HG03342 (cell line): ENCODE measurements at regions not wholly inside any gene's neighbourhood (a gene's known extent, or its start where the extent isn't known, plus 50 kb on each side); places are given as distances from the start of the nearest gene placed in this dataset.

Experiments
- ATAC-seq: cut with Tn5 transposase; IDR thresholded peaks from one replicate; pipeline ENCODE4 v1.9.1; 2021; ENCODE audit warnings: mild to moderate bottlenecking, moderate library complexity; ENCODE audit not compliant: unreplicated experiment

DNA sequence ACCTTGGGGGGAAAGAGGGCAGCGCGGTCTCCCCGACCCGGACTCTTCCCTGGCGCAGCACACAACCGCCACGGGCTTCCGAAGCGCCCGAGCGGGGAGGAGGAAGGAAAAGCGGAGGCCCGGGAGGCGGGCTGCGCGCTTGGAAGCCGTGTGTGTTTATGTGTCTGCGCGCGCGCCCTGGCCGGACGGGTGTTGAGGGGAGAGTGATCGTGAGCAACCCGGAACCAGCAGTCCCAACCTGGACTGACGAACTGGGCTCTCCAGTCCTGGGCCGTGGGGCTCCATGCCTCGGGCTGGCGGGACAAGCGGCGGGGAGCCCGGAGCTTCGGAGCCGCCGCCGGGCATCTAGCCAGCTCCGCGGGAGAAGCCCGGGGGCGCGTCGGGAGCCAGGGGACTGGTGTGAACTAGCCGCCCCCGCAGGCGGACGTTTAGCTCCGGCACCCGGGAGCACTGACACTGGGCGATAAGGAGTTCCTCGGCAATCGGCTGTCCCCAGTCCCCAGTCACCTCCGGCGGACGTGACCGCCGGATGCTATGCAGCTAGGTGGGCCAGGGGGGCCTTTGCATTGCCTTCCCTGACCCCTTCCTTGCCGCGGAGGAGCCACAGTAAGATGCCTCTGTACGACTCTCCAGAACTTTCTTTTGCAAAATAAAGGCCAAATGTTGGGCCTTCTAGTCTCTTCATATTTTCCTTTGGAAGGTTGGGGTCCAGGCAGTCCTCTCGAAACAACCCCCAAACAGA lies 74.8 kb upstream of the BCOR start:
- no peak for ATAC-seq

GRCh38 chrX:40171513-40172400 lies 74.0 kb upstream of the BCOR start:
- ATAC-seq, result no peak

GRCh38 chrX:40170830-40171512 lies 73.2 kb upstream of the BCOR start:
- no peak for ATAC-seq

GRCh38 chrX:40169193-40170101 lies 71.7 kb upstream of the BCOR start:
- ATAC-seq, result peak; percentile 53

DNA sequence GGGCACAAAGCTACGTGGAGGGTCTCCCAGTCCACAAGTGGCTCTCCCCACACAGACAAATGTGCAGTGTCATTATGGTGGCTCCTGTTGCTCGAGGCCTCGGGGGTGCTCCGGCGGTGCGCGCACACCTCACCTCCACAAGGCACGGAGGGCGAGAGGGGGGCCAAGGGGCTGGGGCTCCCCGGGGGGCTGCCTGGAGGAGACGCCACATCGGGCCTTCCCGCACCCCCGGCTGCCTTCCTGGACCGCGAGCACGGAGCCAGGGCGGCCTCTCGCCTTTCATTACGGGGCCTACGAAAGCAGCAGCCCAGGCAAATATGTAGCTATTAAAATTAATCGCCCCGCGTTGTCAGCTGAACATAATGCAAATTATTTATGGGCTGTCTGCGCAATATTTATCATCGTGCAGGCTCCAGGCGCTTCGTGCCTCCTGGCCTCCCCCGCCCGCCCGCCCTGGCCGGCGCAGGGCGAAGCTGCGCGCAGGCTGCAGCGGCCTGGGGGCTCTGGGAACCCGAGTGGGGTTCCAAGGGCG lies 70.8 kb upstream of the BCOR start:
- ATAC-seq, result no peak

DNA sequence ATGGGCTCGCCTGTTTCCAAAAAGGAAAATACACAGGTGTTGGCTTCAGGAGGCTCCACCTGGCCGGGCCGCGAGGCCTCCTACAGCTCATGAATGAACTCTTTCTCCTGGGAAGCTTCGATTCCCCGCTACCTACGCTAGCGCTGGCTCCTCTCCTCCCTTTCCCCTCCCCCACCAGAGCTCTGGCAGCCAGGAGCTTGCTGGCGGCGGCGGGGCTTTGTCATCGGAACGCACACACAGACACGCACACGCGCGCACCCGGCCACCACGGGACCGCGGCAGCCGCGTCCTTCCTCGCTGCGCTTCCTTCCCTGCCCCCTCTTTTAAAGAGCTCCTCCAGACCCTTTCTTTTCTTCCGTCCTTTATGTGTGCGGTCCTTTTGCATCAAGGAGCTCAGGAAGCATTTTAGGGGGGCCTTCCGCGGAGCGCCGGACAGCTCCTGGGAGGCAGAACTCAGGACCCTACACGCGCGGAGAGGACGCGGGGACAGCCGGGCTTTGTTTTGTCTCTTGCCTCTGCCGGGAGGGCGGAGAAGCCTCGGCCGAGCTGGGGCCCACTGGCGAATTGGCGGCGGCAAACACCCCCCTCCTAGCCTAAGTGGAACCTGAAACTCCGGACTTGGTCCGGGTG lies 70.2 kb upstream of the BCOR start:
- ATAC-seq, result no peak

DNA sequence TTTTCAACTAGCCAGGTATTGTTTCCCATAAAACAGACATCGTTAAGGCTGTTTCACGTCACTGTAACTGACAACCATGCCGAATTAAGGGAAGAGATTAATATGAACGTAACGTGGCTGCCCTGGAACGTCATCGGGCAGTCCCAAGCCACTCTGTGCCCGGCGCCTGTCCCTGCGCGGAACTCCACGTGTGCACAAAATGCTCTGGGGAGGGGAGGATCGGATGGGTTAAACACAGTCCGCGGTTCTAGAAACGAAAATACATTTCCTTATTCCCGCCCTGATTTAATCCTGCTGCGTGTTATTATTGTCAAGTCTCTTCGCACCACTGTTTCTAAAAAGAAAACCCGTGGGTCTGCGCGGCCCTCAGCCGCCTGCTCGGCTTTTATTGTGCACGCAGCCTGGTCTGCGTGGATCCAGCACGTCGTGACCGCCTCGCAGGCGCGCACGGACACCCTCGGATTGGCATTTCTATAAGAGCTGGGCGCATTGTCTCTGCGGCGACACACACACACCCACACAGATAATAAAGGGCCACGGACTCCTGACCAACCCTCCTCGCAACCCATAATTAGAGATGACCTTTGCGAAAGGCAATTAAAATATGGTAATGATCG lies 69.6 kb upstream of the BCOR start:
- ATAC-seq, result no peak

DNA sequence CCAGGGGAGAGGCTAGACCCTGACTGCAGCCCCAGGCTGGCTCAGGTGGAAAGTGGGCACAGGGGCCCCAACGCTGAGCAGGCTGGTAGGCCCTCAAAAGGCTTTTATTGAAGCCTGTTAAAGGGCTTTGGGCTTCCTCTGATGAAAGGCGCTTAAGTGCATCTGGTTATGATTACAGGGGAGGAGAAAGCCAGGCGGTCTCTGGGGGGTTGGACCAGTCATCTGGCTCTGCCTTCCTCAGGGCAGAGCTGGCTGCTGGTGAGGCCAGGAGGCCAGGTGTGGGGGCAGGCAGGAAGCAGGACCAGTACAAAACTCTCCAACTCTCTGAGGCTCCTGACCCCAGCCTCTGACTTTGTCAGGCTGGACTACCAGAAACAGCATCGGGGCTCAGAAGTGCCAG lies 68.8 kb upstream of the BCOR start:
- no peak for ATAC-seq

GRCh38 chrX:40165861-40166260 lies 68.1 kb upstream of the BCOR start:
- no peak for ATAC-seq

DNA sequence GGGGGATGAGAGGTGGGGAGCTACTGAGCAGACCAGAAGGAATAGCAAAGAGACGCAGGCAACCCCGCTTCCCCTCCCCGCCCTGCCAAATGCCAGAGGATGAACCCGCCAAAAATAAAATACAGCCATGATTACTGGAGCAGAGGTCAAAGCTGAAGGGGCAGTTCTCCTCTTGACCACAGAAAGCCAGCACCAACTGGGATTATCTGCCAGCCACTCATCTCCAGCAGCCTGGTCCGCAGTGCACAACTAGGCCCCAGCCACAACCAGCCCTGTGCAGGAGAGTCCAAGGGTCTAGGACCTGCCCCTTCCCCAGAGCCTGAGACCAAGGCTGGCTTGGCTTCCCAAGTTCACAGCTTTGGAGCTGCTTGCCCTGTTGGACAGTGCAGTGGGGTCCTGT lies 67.4 kb upstream of the BCOR start:
- no peak for ATAC-seq

- no peak for ATAC-seq
Observed at GRCh38 chrX:40164751-40165150, 67.0 kb upstream of the BCOR start.

DNA sequence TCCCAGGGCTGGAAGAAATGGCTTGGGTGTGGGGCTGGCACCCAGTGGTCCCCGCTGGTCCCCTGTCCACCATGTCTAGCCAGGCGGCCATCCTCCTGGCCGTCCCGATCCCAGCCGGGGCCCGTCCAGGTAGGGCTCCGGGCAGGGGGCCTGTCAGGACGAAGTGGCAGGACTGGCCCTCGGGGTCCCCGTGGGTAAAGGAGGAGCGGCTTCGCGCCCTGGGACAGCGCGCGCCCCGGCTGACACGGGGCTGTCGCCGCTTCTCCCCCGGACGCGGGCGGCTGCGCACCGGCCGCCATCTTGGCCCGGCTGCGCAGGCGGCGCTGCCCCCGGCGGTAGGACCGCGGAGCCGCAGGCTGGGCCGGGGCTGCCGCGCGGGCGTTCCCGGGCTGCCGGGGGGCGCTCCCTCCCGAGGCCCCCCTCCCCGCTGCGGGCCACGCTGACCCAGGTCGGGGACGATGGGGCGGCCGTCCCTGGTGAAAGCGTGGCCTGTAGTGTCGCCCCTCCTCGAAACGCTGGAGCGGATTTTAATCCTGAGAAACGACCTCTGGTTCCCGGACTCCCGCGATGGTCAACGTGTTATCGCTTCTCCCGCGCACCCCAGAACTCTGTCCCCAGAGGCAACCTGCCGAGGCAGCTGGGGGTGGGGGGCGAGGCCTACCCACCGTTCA lies 60.4 kb upstream of the BCOR start:
- no peak for ATAC-seq

- no peak for ATAC-seq
Observed at GRCh38 chrX:40157228-40158035, 59.7 kb upstream of the BCOR start.

- no peak for ATAC-seq
Observed at GRCh38 chrX:40156470-40157227, 58.9 kb upstream of the BCOR start.

DNA sequence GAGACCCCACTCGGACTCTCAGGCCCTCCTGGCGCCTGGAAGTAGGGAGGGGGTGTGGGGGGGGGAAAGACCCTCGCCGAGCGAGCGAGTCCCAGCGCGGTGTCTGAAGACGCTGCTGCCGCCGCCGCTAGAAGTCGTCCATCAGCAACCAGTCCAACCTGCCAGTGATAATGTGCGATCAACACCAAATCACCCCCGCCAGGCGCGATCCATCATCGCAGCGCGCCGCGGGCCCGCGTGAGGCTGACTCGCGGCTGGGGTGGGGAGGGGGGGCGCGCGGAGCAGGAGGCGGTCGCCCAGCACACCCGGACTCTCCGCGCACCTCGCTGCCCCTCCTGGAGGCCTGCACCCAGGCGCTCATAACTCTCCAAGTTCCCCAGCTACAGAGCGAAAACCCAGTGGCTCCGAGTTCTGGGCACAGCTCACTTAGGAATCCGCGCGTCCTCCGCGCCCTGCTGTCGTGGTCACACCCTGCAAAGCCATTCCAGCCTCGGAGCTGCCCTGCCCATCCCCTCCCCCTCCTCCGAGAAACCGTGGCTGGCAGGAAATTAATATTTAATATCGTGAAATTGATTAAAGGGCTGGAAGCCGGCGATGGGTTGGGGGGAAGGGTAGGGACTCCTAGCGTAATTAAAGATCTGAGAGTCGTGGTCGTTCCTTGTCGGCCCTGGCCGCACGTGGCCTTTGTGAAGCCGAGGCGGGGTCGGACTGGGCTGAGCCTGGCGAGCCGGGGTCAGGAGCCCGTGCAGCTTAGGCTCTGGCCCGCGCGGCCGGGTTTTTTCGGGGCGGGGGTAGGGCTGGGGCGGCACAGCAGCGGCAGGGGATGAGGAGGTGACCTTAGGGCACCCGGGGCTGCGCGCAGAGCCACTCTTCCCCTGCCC lies 58.1 kb upstream of the BCOR start:
- ATAC-seq, result no peak

DNA sequence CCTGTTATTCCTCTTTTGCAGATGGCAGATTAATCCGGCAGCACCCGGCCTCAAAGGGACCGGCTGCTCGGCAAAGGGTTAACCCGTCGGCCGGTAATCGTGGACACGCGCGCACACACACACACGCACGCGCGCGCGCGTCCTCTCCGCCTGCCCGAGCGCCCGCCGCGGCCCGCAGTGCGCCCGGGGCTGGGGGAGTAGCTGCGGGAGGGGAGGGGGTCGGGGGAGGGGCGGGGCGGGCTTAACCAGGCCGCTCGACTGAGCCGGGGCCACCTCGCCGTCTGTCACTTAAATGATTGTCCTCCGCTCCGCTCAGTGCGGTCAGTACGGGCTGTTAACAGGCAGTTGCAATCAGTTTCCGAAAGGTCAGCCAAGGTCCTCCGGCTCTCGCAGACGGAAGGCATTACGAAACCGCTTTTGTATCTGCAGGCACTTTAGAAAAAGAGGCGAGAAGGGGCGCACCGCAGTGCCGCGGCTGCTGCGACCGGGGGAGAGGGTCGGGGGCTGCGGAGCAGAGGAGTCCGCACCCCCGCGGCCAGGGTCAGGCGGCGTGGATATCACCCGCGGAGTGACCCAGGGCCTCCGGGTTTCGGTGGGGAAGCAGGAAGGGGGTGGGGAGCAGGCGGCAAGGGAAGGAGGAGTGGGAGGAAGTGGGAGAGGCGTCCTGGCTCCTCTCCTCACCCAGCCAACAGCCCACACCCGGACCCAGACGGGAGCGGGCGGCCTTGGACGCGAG lies 57.3 kb upstream of the BCOR start:
- no peak for ATAC-seq
